MCF 10A (cell line): ENCODE measurements at regions not wholly inside any gene's neighbourhood (a gene's known extent, or its start where the extent isn't known, plus 50 kb on each side); places are given as distances from the start of the nearest gene placed in this dataset.

Experiments
- BruUV-seq: library from RNA; stranded (reverse); fragments of 400-500 nt; replicated peaks from 2 replicates; lab custom pipeline; 2021; lab: Mats Ljungman, UMichigan
- CTCF ChIA-PET: fragments of 300-600 bp; sonication (Branson Sonifier 250); formaldehyde crosslinking; extraction: SDS; loops from one replicate; lab custom pipeline; 2021; ENCODE audit warnings: antibody characterized with exemption, inconsistent platforms; lab: Yijun Ruan, JAX
- POLR2A ChIA-PET: fragments of 300-600, 350-650 bp; sonication (Branson Sonifier 250); formaldehyde crosslinking; extraction: SDS; loops from one replicate; lab custom pipeline; 2020; ENCODE audit warnings: antibody characterized with exemption, inconsistent platforms; lab: Yijun Ruan, JAX
- DNase-seq: peaks from one replicate; pipeline ENCODE4 v3.0.0-alpha.2; 2018; ENCODE audit not compliant: unreplicated experiment
- H3K27ac Mint-ChIP-seq: one replicate; pipeline ENCODE4 v1.8.0; 2022; ENCODE audit warnings: mild to moderate bottlenecking, low read depth, mixed read lengths; ENCODE audit not compliant: unreplicated experiment
- H3K27me3 Mint-ChIP-seq: one replicate; pipeline ENCODE4 v1.8.0; 2022; ENCODE audit warnings: mixed read lengths; ENCODE audit not compliant: insufficient read depth, unreplicated experiment
- H3K36me3 Mint-ChIP-seq: one replicate; pipeline ENCODE4 v1.8.0; 2022; ENCODE audit warnings: mild to moderate bottlenecking, moderate library complexity, mixed read lengths; ENCODE audit not compliant: insufficient read depth, unreplicated experiment
- H3K4me1 Mint-ChIP-seq: one replicate; pipeline ENCODE4 v1.8.0; 2022; ENCODE audit warnings: mixed read lengths; ENCODE audit not compliant: insufficient read depth, unreplicated experiment
- H3K4me3 Mint-ChIP-seq: one replicate; pipeline ENCODE4 v1.8.0; 2022; ENCODE audit warnings: mild to moderate bottlenecking, moderate library complexity, mixed read lengths; ENCODE audit not compliant: unreplicated experiment
- H3K9me3 Mint-ChIP-seq: one replicate; pipeline ENCODE4 v1.8.0; 2022; ENCODE audit warnings: mixed read lengths; ENCODE audit not compliant: unreplicated experiment
- intact Hi-C: fragments of 100-400 bp; cut with micrococcal nuclease; formaldehyde crosslinking; loops from 2 replicates; pipeline ENCODE4 v1.14.1; 2022
- TF ChIP-seq, protein P1 (sequence below): fragments of 200-600 bp; IDR thresholded peaks from one replicate; pipeline ENCODE4 v1.8.0; 2022; ENCODE audit warnings: antibody characterized with exemption, mild to moderate bottlenecking; ENCODE audit not compliant: unreplicated experiment

DNA sequence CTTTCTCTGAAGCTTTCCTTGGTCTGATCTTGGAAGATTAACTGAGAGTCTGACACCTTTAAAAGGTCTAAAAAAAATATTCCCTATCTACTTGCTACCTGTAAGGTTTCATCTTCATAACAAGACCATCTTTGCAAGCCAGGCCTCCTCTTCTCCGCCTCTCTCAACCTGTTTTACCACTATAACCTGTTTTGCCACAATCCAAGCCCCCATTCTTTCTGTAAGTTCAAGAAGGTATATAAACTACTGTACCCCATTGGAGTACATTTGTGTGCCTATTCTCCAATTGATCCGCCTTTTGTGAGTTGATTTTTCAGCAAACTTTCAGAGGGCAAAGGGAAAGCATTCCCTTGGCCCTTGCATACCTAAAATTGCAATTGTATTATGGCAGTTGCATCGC lies 319.3 kb upstream of the NECTIN3 start:
- no peaks in the 10 kb centered on the region for H3K36me3 Mint-ChIP-seq
- intact Hi-C loops: no loop called here
- no peaks in the 10 kb centered on the region for H3K27me3 Mint-ChIP-seq
- POLR2A ChIA-PET: no interaction called here
- CTCF ChIA-PET: no interaction called here
- no TSS peak for BruUV-seq
- no peak overlapping the region for H3K4me3 Mint-ChIP-seq
- no peak overlapping the region for H3K27ac Mint-ChIP-seq
- no peak for DNase-seq
- no peaks in the 10 kb centered on the region for H3K4me1 Mint-ChIP-seq
- TF ChIP-seq, protein P1, sequence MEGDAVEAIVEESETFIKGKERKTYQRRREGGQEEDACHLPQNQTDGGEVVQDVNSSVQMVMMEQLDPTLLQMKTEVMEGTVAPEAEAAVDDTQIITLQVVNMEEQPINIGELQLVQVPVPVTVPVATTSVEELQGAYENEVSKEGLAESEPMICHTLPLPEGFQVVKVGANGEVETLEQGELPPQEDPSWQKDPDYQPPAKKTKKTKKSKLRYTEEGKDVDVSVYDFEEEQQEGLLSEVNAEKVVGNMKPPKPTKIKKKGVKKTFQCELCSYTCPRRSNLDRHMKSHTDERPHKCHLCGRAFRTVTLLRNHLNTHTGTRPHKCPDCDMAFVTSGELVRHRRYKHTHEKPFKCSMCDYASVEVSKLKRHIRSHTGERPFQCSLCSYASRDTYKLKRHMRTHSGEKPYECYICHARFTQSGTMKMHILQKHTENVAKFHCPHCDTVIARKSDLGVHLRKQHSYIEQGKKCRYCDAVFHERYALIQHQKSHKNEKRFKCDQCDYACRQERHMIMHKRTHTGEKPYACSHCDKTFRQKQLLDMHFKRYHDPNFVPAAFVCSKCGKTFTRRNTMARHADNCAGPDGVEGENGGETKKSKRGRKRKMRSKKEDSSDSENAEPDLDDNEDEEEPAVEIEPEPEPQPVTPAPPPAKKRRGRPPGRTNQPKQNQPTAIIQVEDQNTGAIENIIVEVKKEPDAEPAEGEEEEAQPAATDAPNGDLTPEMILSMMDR: no peak
- H3K9me3 Mint-ChIP-seq: no peaks in the 10 kb centered on the region

DNA sequence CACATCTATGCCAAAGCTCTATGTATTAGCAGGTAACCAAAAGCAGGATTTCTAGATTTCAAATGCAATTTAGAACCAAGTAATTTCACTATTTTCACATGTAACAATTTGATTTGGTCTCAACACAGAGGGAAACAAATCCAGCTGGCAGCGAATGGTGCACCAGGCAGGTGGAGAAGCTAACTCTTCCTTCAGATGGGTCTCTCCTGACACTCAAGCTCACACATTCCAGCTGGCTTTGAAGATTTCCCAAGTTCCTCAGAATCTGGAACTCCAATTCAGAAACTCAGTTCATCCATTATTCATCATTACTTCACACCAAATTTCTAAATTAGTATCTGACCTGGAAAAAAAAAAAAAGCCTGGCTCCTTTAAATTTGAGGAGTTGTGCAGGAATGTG lies 318.1 kb upstream of the NECTIN3 start:
- TF ChIP-seq, protein P1: no peak
- no peak for DNase-seq
- POLR2A ChIA-PET: interaction anchor here (0.6 to 0.9 kb wide), 4 partner anchors 16 to 647 kb away, joined by 3 to 4 read pairs (median 3); no protein-coding TSS in a partner anchor
- H3K36me3 Mint-ChIP-seq: no peaks in the 10 kb centered on the region
- H3K4me1 Mint-ChIP-seq: no peaks in the 10 kb centered on the region
- intact Hi-C loops: no loop called here
- CTCF ChIA-PET: interaction anchor here (0.7 kb wide), 2 partner anchors 40 to 327 kb away, joined by 3 read pairs; no protein-coding TSS in a partner anchor
- no peak overlapping the region for H3K27ac Mint-ChIP-seq
- H3K4me3 Mint-ChIP-seq: no peak overlapping the region
- BruUV-seq: no TSS peak
- no peaks in the 10 kb centered on the region for H3K27me3 Mint-ChIP-seq
- no peaks in the 10 kb centered on the region for H3K9me3 Mint-ChIP-seq

DNA sequence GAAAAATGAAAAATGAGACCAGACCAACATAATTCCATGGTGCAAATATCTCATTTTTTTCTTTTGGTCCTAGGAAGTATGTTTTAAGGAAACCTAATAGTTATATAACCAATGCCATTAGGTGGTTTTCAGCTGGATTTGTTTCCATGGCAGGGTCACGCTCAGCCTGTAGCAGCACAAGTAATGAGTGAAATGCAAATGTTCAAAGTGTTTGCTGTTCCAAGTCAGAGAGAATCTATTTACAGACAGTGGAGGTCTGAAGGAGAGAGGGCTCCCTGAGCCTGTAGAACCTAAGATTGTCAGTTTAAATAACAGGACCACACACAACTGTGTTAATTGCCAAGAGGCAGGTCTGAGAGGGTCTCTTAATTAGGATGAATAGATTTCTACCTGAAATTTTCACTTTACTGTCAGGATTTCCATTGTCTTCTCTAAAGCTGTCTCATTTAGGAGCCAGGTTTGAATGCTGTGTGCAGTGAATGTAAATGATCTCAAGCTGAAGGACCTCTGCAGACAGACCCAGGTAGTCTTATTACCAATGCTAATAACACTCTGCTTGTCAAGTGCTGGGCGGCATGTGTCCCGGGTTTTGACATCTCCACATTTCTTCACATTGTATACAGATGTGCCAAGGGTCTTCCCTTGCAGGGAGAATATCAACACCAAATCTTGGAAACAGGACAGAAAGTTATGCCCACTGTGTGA lies 317.3 kb upstream of the NECTIN3 start:
- no peak for DNase-seq
- no peaks in the 10 kb centered on the region for H3K36me3 Mint-ChIP-seq
- BruUV-seq: no TSS peak
- H3K27ac Mint-ChIP-seq: no peak overlapping the region
- no peak overlapping the region for H3K4me3 Mint-ChIP-seq
- no peaks in the 10 kb centered on the region for H3K27me3 Mint-ChIP-seq
- intact Hi-C loops: no loop called here
- no peaks in the 10 kb centered on the region for H3K9me3 Mint-ChIP-seq
- ChIA-PET POLR2A (interaction anchor here (0.8 to 0.9 kb wide), 2 partner anchors 37 to 127 kb away, joined by 3 to 4 read pairs; no protein-coding TSS in a partner anchor), CTCF (interaction anchor here (0.7 kb wide), 2 partner anchors 39 to 648 kb away, joined by 3 read pairs; no protein-coding TSS in a partner anchor)
- H3K4me1 Mint-ChIP-seq: no peaks in the 10 kb centered on the region
- TF ChIP-seq, protein P1: no peak

DNA sequence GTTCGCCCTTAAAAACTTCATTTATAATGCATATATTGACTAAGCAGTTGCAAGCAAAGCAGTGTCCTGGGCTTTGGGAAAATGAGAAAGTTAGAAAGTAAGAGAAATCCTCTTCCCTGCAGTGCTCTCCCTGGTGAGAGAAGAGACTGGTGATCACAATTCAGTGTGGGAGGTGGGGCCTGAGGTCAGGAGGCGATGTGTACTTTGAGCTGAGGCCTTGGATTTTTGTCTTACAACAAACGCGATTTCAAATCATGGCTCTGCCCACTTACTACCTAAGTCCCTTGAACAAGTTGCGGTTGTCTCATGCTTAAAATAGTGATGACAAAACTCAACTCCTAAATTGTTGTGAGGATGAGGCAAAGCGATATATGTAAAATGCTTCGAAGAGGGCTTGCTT lies 316.3 kb upstream of the NECTIN3 start:
- Mint-ChIP-seq H3K27me3 (no peaks in the 10 kb centered on the region), H3K27ac (no peak overlapping the region), H3K9me3 (no peaks in the 10 kb centered on the region), H3K36me3 (no peaks in the 10 kb centered on the region), H3K4me3 (no peak overlapping the region), H3K4me1 (no peaks in the 10 kb centered on the region)
- no peak for DNase-seq
- CTCF ChIA-PET: no interaction called here
- TF ChIP-seq, protein P1: no peak
- intact Hi-C loops: no loop called here
- BruUV-seq: no TSS peak
- POLR2A ChIA-PET: no interaction called here
